Lower leg skin (tissue), 3 donors: ENCODE measurements at regions not wholly inside any gene's neighbourhood (a gene's known extent, or its start where the extent isn't known, plus 50 kb on each side); places are given as distances from the start of the nearest gene placed in this dataset.
"Not testable (repeated sequence)": the region's sequence is repeated elsewhere in the genome, so short reads cannot be mapped to it uniquely, and the experiment has no call there.

Source experiments
- POLR2A ChIP-seq, 2 donors: fragments of 450-650 bp; IDR thresholded peaks; one replicate each; pipeline ENCODE4 v1.6.1; 2016 to 2017; ENCODE audit warnings: antibody characterized with exemption in 2 of 2, mild to moderate bottlenecking in 1 of 2, moderate library complexity in 1 of 2
- TF ChIP-seq, protein P1 (sequence below), 3 donors: fragments of 450-650 bp; IDR thresholded peaks; one replicate each; pipeline ENCODE4 v1.5.1; 2016; ENCODE audit warnings: antibody characterized with exemption in 3 of 3, mild to moderate bottlenecking in 3 of 3, moderate library complexity in 2 of 3

- TF ChIP-seq, protein P1, sequence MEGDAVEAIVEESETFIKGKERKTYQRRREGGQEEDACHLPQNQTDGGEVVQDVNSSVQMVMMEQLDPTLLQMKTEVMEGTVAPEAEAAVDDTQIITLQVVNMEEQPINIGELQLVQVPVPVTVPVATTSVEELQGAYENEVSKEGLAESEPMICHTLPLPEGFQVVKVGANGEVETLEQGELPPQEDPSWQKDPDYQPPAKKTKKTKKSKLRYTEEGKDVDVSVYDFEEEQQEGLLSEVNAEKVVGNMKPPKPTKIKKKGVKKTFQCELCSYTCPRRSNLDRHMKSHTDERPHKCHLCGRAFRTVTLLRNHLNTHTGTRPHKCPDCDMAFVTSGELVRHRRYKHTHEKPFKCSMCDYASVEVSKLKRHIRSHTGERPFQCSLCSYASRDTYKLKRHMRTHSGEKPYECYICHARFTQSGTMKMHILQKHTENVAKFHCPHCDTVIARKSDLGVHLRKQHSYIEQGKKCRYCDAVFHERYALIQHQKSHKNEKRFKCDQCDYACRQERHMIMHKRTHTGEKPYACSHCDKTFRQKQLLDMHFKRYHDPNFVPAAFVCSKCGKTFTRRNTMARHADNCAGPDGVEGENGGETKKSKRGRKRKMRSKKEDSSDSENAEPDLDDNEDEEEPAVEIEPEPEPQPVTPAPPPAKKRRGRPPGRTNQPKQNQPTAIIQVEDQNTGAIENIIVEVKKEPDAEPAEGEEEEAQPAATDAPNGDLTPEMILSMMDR (IDR thresholded peaks at IDR 0.05): not testable (repeated sequence)
- TF ChIP-seq POLR2A (IDR thresholded peaks at IDR 0.05): not testable (repeated sequence)
Observed at GRCh38 chrX:92110410-92110911, 331.3 kb downstream of the PCDH11X start.
